SK-N-SH (cell line): ENCODE measurements at regions not wholly inside any gene's neighbourhood (a gene's known extent, or its start where the extent isn't known, plus 50 kb on each side); places are given as distances from the start of the nearest gene placed in this dataset.
A peak's percentile ranks its signal among the peaks of the same experiment; 100 is the strongest.

ENCODE experiments used
- CTCF ChIA-PET: fragments of 300-600, 350-600 bp; formaldehyde crosslinking; extraction: SDS; loops from one replicate; lab custom pipeline; 2021; lab: Yijun Ruan, JAX
- POLR2A ChIA-PET: fragments of 350-600 bp; sonication (Branson Sonifier 250); formaldehyde crosslinking; extraction: SDS; loops from one replicate; lab custom pipeline; 2020; ENCODE audit warnings: antibody characterized with exemption, inconsistent platforms; lab: Yijun Ruan, JAX
- DNase-seq: peaks from one replicate; pipeline ENCODE4 v3.0.0; 2012
- H2AFZ ChIP-seq: fragments of 200-600 bp; sonication (generic); 2 replicates; pipeline ENCODE4 v1.8.1; 2016; ENCODE audit warnings: antibody characterized with exemption, mild to moderate bottlenecking, low read depth
- H3F3A ChIP-seq: fragments of 200-600 bp; sonication (generic); replicated peaks from 2 replicates; pipeline ENCODE3; 2016; ENCODE audit warnings: antibody characterized with exemption, mild to moderate bottlenecking; ENCODE audit not compliant: insufficient read depth
- H3K27ac ChIP-seq, 2 experiments: fragments of 200-500 bp in 1 of 2; fragments of 200-600 bp in 1 of 2; sonication (Bioruptor generic) in 1 of 2; sonication (generic), shearing (Covaris generic) in 1 of 2; 2 replicates each; pipeline versions ENCODE4 v1.5.1 to v1.6.1; 2014 to 2016; ENCODE audit warnings: low read depth in 2 of 2, inconsistent platforms in 1 of 2, low read length in 1 of 2, mild to moderate bottlenecking in 1 of 2, mixed read lengths in 1 of 2
- H3K27me3 ChIP-seq: fragments of 200-600 bp; sonication (generic), shearing (Covaris generic); 2 replicates; pipeline ENCODE4 v1.6.1; 2016; ENCODE audit warnings: mixed run types; ENCODE audit not compliant: insufficient read depth
- H3K36me3 ChIP-seq, 2 experiments: fragments of 200-500 bp in 1 of 2; fragments of 200-600 bp in 1 of 2; sonication (Bioruptor generic) in 1 of 2; sonication (generic) in 1 of 2; replicated peaks in 1 of 2; 2 replicates each; pipeline versions ENCODE3 to v1.5.1; 2014 to 2016; ENCODE audit warnings: low read length in 1 of 2, mild to moderate bottlenecking in 1 of 2; ENCODE audit not compliant: insufficient read depth in 2 of 2, control insufficient read depth in 1 of 2
- H3K4me1 ChIP-seq, 2 experiments: fragments of 200-500 bp in 1 of 2; fragments of 200-600 bp in 1 of 2; sonication (Bioruptor generic) in 1 of 2; sonication (generic), shearing (Covaris generic) in 1 of 2; 2 replicates each; pipeline versions ENCODE4 v1.5.1 to v1.6.1; 2014 to 2016; ENCODE audit warnings: low read depth in 1 of 2, low read length in 1 of 2, mixed run types in 1 of 2; ENCODE audit not compliant: insufficient read depth in 2 of 2, control insufficient read depth in 1 of 2
- H3K4me2 ChIP-seq: fragments of 200-600 bp; sonication (generic), shearing (Covaris generic); 2 replicates; pipeline ENCODE4 v1.6.1; 2017; ENCODE audit warnings: mixed run types
- H3K4me3 ChIP-seq, 2 experiments: fragments of 200-500 bp in 1 of 2; fragments of 200-600 bp in 1 of 2; sonication (Bioruptor generic) in 1 of 2; sonication (generic), shearing (Covaris generic) in 1 of 2; 2 replicates each; pipeline versions ENCODE4 v1.5.1 to v1.8.1; 2014 to 2016; ENCODE audit warnings: low read depth in 2 of 2, inconsistent platforms in 1 of 2, low read length in 1 of 2, mild to moderate bottlenecking in 1 of 2, mixed read lengths in 1 of 2, moderate library complexity in 1 of 2
- H3K79me2 ChIP-seq: fragments of 200-600 bp; sonication (generic); 2 replicates; pipeline ENCODE4 v1.8.1; 2017; ENCODE audit warnings: mild to moderate bottlenecking; ENCODE audit not compliant: insufficient read depth
- H3K9ac ChIP-seq: fragments of 200-600 bp; sonication (generic); 2 replicates; pipeline ENCODE4 v1.6.1; 2017; ENCODE audit warnings: mixed run types
- H3K9me2 ChIP-seq: fragments of 200-600 bp; sonication (generic); 2 replicates; pipeline ENCODE4 v1.6.1; 2017; ENCODE audit warnings: mixed run types
- H3K9me3 ChIP-seq: fragments of 200-600 bp; sonication (generic); 2 replicates; pipeline ENCODE4 v1.6.1; 2017; ENCODE audit warnings: mixed run types, mild to moderate bottlenecking, moderate library complexity
- H4K20me1 ChIP-seq: fragments of 200-600 bp; sonication (generic); 2 replicates; pipeline ENCODE4 v1.6.1; 2017; ENCODE audit warnings: mild to moderate bottlenecking, mixed run types; ENCODE audit not compliant: insufficient read depth
- CHD2 ChIP-seq: fragments of 150-350 bp; IDR thresholded peaks from 2 replicates; pipeline ENCODE4 v1.6.1; 2018; ENCODE audit warnings: low read length; ENCODE audit not compliant: partially characterized antibody
- ELF1 ChIP-seq: IDR thresholded peaks from 2 replicates; pipeline ENCODE4 v1.4.0; 2012
- EP300 ChIP-seq, 2 experiments: IDR thresholded peaks; 2 replicates each; pipeline versions ENCODE4 v1.4.0 to v1.6.1; 2012; ENCODE audit warnings: borderline replicate concordance in 1 of 2, low read depth in 1 of 2, low read length in 1 of 2
- FOSL2 ChIP-seq: IDR thresholded peaks from 2 replicates; pipeline ENCODE4 v1.4.0; 2012; ENCODE audit warnings: low read depth, mild to moderate bottlenecking, moderate library complexity, borderline replicate concordance
- FOXJ3 ChIP-seq: sonication (generic); formaldehyde crosslinking; IDR thresholded peaks from 2 replicates; pipeline ENCODE4 v1.5.1; 2020; ENCODE audit warnings: mild to moderate bottlenecking, missing genetic modification reagents
- FOXM1 ChIP-seq: IDR thresholded peaks from 2 replicates; pipeline ENCODE4 v1.4.0; 2012; ENCODE audit warnings: low read depth, mild to moderate bottlenecking
- MEF2A ChIP-seq: IDR thresholded peaks from 2 replicates; pipeline ENCODE4 v1.4.0; 2012; ENCODE audit warnings: low read depth, borderline replicate concordance
- MXI1 ChIP-seq: IDR thresholded peaks from 2 replicates; pipeline ENCODE4 v1.6.1; 2012; ENCODE audit warnings: mild to moderate bottlenecking, low read depth, low read length, improper control_type of control experiment
- NRF1 ChIP-seq: IDR thresholded peaks from 2 replicates; pipeline ENCODE4 v1.6.1; 2012; ENCODE audit warnings: low read depth, mild to moderate bottlenecking, low read length
- PBX3 ChIP-seq: IDR thresholded peaks from 2 replicates; pipeline ENCODE4; 2012
- POLR2AphosphoS5 ChIP-seq: IDR thresholded peaks from 2 replicates; pipeline ENCODE4 v1.6.1; 2012; ENCODE audit warnings: low read depth, low read length
- RCOR1 ChIP-seq: fragments of 150-350 bp; IDR thresholded peaks from 2 replicates; pipeline ENCODE4 v1.6.1; 2017; ENCODE audit warnings: antibody characterized with exemption, low read length
- RXRA ChIP-seq: IDR thresholded peaks from 2 replicates; pipeline ENCODE4 v1.4.0; 2012; ENCODE audit warnings: low read depth, mild to moderate bottlenecking, borderline replicate concordance
- SMC3 ChIP-seq: IDR thresholded peaks from 2 replicates; pipeline ENCODE4 v1.6.1; 2012; ENCODE audit warnings: low read depth, low read length, improper control_type of control experiment
- TCF12 ChIP-seq: IDR thresholded peaks from 2 replicates; pipeline ENCODE4 v1.4.0; 2012
- TEAD4 ChIP-seq: IDR thresholded peaks from 2 replicates; pipeline ENCODE4 v1.4.0; 2012; ENCODE audit warnings: mild to moderate bottlenecking, borderline replicate concordance; ENCODE audit not compliant: insufficient read depth
- YY1 ChIP-seq: IDR thresholded peaks from 2 replicates; pipeline ENCODE4 v1.4.0; 2012; ENCODE audit warnings: low read depth, mild to moderate bottlenecking
- WGBS: methylation state at CpG from one replicate; pipeline ENCODE4 v1.1.6; 2017; ENCODE audit warnings: low lambda C conversion rate; 5-methylcytosine and 5-hydroxymethylcytosine counted together
- TF ChIP-seq, protein P1 (sequence below): IDR thresholded peaks from 2 replicates; pipeline ENCODE4 v1.4.0; 2012; ENCODE audit warnings: low read depth, borderline replicate concordance
- TF ChIP-seq, protein P2 (sequence below): fragments of 200-600 bp; sonication (generic); IDR thresholded peaks from 2 replicates; pipeline ENCODE4 v1.6.1; 2017; ENCODE audit warnings: antibody characterized with exemption, mild to moderate bottlenecking, moderate library complexity
- TF ChIP-seq, protein P3 (sequence below): fragments of 150-350 bp; IDR thresholded peaks from 2 replicates; pipeline ENCODE4 v1.6.1; 2016; ENCODE audit warnings: mild to moderate bottlenecking, low read depth, low read length
- TF ChIP-seq, protein P4 (sequence below): fragments of 150-350 bp; IDR thresholded peaks from 2 replicates; pipeline ENCODE4 v1.6.1; 2017; ENCODE audit warnings: antibody characterized with exemption, low read length, low read depth, borderline replicate concordance

- TF ChIP-seq, protein P1, sequence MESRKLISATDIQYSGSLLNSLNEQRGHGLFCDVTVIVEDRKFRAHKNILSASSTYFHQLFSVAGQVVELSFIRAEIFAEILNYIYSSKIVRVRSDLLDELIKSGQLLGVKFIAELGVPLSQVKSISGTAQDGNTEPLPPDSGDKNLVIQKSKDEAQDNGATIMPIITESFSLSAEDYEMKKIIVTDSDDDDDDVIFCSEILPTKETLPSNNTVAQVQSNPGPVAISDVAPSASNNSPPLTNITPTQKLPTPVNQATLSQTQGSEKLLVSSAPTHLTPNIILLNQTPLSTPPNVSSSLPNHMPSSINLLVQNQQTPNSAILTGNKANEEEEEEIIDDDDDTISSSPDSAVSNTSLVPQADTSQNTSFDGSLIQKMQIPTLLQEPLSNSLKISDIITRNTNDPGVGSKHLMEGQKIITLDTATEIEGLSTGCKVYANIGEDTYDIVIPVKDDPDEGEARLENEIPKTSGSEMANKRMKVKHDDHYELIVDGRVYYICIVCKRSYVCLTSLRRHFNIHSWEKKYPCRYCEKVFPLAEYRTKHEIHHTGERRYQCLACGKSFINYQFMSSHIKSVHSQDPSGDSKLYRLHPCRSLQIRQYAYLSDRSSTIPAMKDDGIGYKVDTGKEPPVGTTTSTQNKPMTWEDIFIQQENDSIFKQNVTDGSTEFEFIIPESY = no peak
These were observed 764.4 kb downstream of the ADGRL2 start (continued) for GRCh38 chr1:82565146-82565545.

GRCh38 chr1:82564333-82564732, 763.6 kb downstream of the ADGRL2 start:
- TF ChIP-seq FOXJ3 = no peak
- TF ChIP-seq TCF12 = no peak
- TF ChIP-seq SMC3 = no peak
- no peak for TF ChIP-seq RCOR1
- no peak for TF ChIP-seq FOSL2
- no peak for TF ChIP-seq RXRA
- no peak for TF ChIP-seq NRF1
- TF ChIP-seq, protein P2, sequence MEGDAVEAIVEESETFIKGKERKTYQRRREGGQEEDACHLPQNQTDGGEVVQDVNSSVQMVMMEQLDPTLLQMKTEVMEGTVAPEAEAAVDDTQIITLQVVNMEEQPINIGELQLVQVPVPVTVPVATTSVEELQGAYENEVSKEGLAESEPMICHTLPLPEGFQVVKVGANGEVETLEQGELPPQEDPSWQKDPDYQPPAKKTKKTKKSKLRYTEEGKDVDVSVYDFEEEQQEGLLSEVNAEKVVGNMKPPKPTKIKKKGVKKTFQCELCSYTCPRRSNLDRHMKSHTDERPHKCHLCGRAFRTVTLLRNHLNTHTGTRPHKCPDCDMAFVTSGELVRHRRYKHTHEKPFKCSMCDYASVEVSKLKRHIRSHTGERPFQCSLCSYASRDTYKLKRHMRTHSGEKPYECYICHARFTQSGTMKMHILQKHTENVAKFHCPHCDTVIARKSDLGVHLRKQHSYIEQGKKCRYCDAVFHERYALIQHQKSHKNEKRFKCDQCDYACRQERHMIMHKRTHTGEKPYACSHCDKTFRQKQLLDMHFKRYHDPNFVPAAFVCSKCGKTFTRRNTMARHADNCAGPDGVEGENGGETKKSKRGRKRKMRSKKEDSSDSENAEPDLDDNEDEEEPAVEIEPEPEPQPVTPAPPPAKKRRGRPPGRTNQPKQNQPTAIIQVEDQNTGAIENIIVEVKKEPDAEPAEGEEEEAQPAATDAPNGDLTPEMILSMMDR = no peak
- TF ChIP-seq EP300 (IDR thresholded peaks at IDR 0.05; ENCODE audit: borderline replicate concordance in 1 of 2, low read depth in 1 of 2, low read length in 1 of 2) = no peak
- no peak for TF ChIP-seq CHD2
- no peak for TF ChIP-seq MXI1
- no peak for TF ChIP-seq YY1
- no peak for TF ChIP-seq POLR2AphosphoS5
- TF ChIP-seq FOXM1 = no peak
- TF ChIP-seq, protein P3, sequence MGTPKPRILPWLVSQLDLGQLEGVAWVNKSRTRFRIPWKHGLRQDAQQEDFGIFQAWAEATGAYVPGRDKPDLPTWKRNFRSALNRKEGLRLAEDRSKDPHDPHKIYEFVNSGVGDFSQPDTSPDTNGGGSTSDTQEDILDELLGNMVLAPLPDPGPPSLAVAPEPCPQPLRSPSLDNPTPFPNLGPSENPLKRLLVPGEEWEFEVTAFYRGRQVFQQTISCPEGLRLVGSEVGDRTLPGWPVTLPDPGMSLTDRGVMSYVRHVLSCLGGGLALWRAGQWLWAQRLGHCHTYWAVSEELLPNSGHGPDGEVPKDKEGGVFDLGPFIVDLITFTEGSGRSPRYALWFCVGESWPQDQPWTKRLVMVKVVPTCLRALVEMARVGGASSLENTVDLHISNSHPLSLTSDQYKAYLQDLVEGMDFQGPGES = no peak
- TF ChIP-seq MEF2A = no peak
- TF ChIP-seq, protein P4, sequence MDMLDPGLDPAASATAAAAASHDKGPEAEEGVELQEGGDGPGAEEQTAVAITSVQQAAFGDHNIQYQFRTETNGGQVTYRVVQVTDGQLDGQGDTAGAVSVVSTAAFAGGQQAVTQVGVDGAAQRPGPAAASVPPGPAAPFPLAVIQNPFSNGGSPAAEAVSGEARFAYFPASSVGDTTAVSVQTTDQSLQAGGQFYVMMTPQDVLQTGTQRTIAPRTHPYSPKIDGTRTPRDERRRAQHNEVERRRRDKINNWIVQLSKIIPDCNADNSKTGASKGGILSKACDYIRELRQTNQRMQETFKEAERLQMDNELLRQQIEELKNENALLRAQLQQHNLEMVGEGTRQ = no peak
- TF ChIP-seq PBX3 = no peak
- TF ChIP-seq ELF1 = no peak
- TF ChIP-seq TEAD4 = no peak
- no peak overlapping the region for H3K9ac ChIP-seq
- peaks cover 6% of the 10 kb centered on the region in 2 experiments; a peak in 3 of 4 replicates for H3K4me1 ChIP-seq
- peak overlapping the region in 1 of 2 experiments; percentile 67; a peak in 1 of 4 replicates for H3K27ac ChIP-seq
- WGBS = 79% methylated on average over 2 of the region's 2 CpGs
- no peaks in the 10 kb centered on the region for H3K36me3 ChIP-seq
- no peak for DNase-seq
- H3K4me3 ChIP-seq = no peak overlapping the region
- ChIA-PET CTCF (no interaction called here), POLR2A (no interaction called here)
- no peaks in the 10 kb centered on the region for H3K9me2 ChIP-seq
- H2AFZ ChIP-seq = no peak overlapping the region
- H4K20me1 ChIP-seq = no peaks in the 10 kb centered on the region
- no peaks in the 10 kb centered on the region for H3K27me3 ChIP-seq
- H3K4me2 ChIP-seq = no peak overlapping the region
- H3K79me2 ChIP-seq = no peaks in the 10 kb centered on the region
- H3F3A ChIP-seq = peaks cover 6% of the 10 kb centered on the region
- no peaks in the 10 kb centered on the region for H3K9me3 ChIP-seq
